Stomach (tissue), 8 donors: ENCODE measurements at regions not wholly inside any gene's neighbourhood (a gene's known extent, or its start where the extent isn't known, plus 50 kb on each side); places are given as distances from the start of the nearest gene placed in this dataset.
A peak's percentile ranks its signal among the peaks of the same experiment; 100 is the strongest.

Experiments
- DNase-seq, 2 donors: peaks; one replicate each; pipeline versions ENCODE4 v3.0.0 to v3.0.0-alpha.2; 2013 to 2019
- H3K27ac ChIP-seq, 5 donors: fragments of 200-600 bp in 4 of 5; sonication (generic) in 4 of 5; one replicate each; pipeline ENCODE4 v1.5.1; 2013 to 2019; ENCODE audit warnings: mild to moderate bottlenecking in 1 of 5, moderate library complexity in 1 of 5
- H3K27me3 ChIP-seq, 3 donors: fragments of 200-600 bp; sonication (generic); one replicate each; pipeline ENCODE4 v1.5.1; 2017 to 2019; ENCODE audit warnings: mixed run types in 1 of 3
- H3K36me3 ChIP-seq, 4 donors: fragments of 200-600 bp; sonication (generic); 1 replicate in 3 of 4; 2 replicates in 1 of 4; pipeline ENCODE4 v1.5.1; 2016 to 2019
- H3K4me1 ChIP-seq, 4 donors: fragments of 200-600 bp; sonication (generic); one replicate each; pipeline ENCODE4 v1.5.1; 2016 to 2019
- H3K4me3 ChIP-seq, 4 donors: fragments of 200-600 bp; sonication (generic) in 3 of 4; one replicate each; pipeline ENCODE4 v1.5.1; 2016 to 2019; ENCODE audit warnings: mild to moderate bottlenecking in 1 of 4
- H3K9me3 ChIP-seq, 4 donors: fragments of 200-600 bp; sonication (generic); one replicate each; pipeline ENCODE4 v1.5.1; 2016 to 2019
- EP300 ChIP-seq: sonication (generic); formaldehyde crosslinking; IDR thresholded peaks from one replicate; pipeline ENCODE4 v1.6.1; 2017; ENCODE audit warnings: antibody characterized with exemption
- POLR2A ChIP-seq, 4 donors: fragments of 450-650 bp; IDR thresholded peaks; one replicate each; pipeline ENCODE4 v1.6.1; 2016; ENCODE audit warnings: antibody characterized with exemption in 4 of 4, control low read depth in 2 of 4, mild to moderate bottlenecking in 1 of 4, moderate library complexity in 1 of 4
- POLR2AphosphoS5 ChIP-seq, 3 donors: sonication (generic); formaldehyde crosslinking; IDR thresholded peaks; one replicate each; pipeline ENCODE4 v1.6.1; 2016; ENCODE audit warnings: antibody characterized with exemption in 3 of 3
- WGBS, 5 donors: extraction: QIAGEN DNeasy Blood & Tissue Kit in 3 of 5; methylation state at CpG; one replicate each; pipeline versions ENCODE4 v1.1.5 to v1.1.7; 2013 to 2018; 5-methylcytosine and 5-hydroxymethylcytosine counted together
- intact Hi-C: fragments of 100-400 bp; cut with DNase I; formaldehyde crosslinking; loops from one replicate; pipeline ENCODE4 v1.15.1; 2023; ENCODE audit warnings: low total_unique reads
- TF ChIP-seq, protein P1 (sequence below), 7 experiments: fragments of 450-650 bp in 4 of 7; fragments of 200-600 bp in 3 of 7; sonication (generic) in 3 of 7; IDR thresholded peaks; one replicate each; pipeline ENCODE4 v1.5.1; 2016 to 2019; ENCODE audit warnings: antibody characterized with exemption in 7 of 7, control low read depth in 2 of 7, mild to moderate bottlenecking in 1 of 7
- donor health status: healthy with polysubstance abuse.
- donor health status: Bipolar disorder and iron deficiency.
- donor health status: healthy.

DNA sequence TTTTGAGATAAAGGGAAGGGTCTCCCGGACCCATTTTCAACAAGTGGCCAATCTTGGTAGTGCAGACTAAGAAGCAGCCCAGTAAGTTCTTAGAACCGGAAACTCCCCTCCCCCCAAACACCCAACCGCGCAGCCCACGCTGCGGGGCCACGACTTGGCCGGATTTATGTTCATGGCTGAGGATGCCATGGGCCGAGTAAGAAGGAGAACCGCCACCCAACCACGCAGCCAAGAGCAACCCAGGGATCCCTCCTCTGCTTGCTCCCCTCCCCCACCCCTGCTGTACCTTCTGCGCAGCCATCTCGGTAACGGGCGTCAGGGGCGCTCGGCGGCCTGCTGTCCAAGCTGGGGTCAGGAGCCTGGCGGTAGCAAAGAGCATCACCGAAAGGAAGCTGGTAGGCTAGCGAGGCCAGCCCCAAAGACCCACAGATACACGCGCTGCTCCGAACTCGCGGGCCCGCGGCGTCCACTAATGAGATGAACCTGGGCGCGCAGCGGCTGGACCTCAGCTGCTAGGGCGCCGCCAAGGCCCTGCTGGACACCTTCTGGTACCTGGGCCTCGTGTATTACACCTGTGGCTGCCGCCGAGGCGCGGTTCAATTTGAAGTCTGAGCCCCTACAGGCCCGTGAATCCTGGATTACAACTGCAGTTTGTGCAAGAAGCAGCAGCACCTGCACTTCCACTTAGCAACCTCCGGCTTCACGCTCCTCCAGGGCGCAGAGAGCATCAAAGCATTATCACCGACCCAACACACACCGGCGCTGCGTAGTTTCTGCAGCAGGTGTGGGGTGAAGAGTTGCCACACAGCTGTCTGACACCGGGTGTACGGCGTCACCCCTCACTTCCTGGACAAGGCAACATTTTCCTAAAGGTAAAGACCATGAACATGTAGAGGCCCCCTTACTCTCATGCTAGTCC is 63.4 kb downstream of the NUDT10 start:
- peaks cover 0 to 6% (median 0%) of the 10 kb centered on the region in 4 donors for H3K4me1 ChIP-seq
- intact Hi-C loops: no loop called here
- H3K4me3 ChIP-seq: peak overlapping the region; percentile 45 to 55 (median 46)
- peaks cover 0 to 4% (median 0%) of the 10 kb centered on the region in 4 donors for H3K9me3 ChIP-seq
- H3K36me3 ChIP-seq: no peaks in the 10 kb centered on the region
- H3K27me3 ChIP-seq: peaks cover 0 to 11% (median 9%) of the 10 kb centered on the region in 3 donors
- TF ChIP-seq, protein P1, sequence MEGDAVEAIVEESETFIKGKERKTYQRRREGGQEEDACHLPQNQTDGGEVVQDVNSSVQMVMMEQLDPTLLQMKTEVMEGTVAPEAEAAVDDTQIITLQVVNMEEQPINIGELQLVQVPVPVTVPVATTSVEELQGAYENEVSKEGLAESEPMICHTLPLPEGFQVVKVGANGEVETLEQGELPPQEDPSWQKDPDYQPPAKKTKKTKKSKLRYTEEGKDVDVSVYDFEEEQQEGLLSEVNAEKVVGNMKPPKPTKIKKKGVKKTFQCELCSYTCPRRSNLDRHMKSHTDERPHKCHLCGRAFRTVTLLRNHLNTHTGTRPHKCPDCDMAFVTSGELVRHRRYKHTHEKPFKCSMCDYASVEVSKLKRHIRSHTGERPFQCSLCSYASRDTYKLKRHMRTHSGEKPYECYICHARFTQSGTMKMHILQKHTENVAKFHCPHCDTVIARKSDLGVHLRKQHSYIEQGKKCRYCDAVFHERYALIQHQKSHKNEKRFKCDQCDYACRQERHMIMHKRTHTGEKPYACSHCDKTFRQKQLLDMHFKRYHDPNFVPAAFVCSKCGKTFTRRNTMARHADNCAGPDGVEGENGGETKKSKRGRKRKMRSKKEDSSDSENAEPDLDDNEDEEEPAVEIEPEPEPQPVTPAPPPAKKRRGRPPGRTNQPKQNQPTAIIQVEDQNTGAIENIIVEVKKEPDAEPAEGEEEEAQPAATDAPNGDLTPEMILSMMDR (IDR thresholded peaks at IDR 0.05): peak in 1 of 7 experiments; percentile 6
- TF ChIP-seq EP300 (no peak), POLR2AphosphoS5 (IDR thresholded peaks at IDR 0.05) (no peak), POLR2A (IDR thresholded peaks at IDR 0.05) (no peak)
- peak in 1 of 2 donors; percentile 63 for DNase-seq
- H3K27ac ChIP-seq: peak overlapping the region in 2 of 5 donors; percentile 35 to 59
- 0 to 42% (median 9%) methylated on average over 2 to 50 of the region's 50 CpGs for WGBS, 5 donors

DNA sequence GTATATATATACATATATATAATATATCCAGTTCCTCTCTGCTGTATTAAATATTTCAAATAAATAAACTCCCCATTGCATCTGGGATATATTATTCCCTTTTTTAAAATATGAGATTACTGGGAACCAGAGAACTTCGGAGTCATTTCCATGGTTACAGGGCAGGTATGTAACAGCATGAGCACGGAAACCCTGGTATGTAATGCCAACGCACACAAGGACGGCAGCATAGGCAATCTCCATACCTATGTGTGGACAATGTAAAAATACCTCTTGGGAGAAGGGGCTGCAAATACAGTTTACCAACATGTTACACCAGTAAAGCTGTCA is 62.8 kb downstream of the NUDT10 start:
- H3K36me3 ChIP-seq: no peaks in the 10 kb centered on the region
- TF ChIP-seq POLR2AphosphoS5 (IDR thresholded peaks at IDR 0.05) (no peak), EP300 (no peak), POLR2A (IDR thresholded peaks at IDR 0.05) (no peak)
- TF ChIP-seq, protein P1 (IDR thresholded peaks at IDR 0.05): no peak
- 16 to 51% (median 36%) methylated on average over 4 of the region's 4 CpGs for WGBS, 5 donors
- H3K4me1 ChIP-seq: peaks cover 0 to 6% (median 0%) of the 10 kb centered on the region in 4 donors
- no peak for DNase-seq
- intact Hi-C loops: no loop called here
- peaks cover 0 to 6% (median 0%) of the 10 kb centered on the region in 4 donors for H3K9me3 ChIP-seq
- peaks cover 0 to 11% (median 9%) of the 10 kb centered on the region in 3 donors for H3K27me3 ChIP-seq
- H3K4me3 ChIP-seq: peak overlapping the region; percentile 45 to 55 (median 46)
- peak overlapping the region in 1 of 5 donors; percentile 59 for H3K27ac ChIP-seq
